ENCODE measurements at regions not wholly inside any gene's neighbourhood (a gene's known extent, or its start where the extent isn't known, plus 50 kb on each side); places are given as distances from the start of the nearest gene placed in this dataset.

GRCh38 chr7:11244149-11244548 is 270.5 kb downstream of the PHF14 start:
- ChIA-PET CTCF (no interaction called here), POLR2A (no interaction called here)
- Histone ChIP-seq H3K4me3 (ENCODE audit: low read depth in 2 of 2, low read length in 2 of 2) (no peak overlapping the region), H3K27ac (ENCODE audit: low read length) (no peak overlapping the region), H3K36me3 (ENCODE audit: control insufficient read depth, insufficient read depth, low read length) (no peaks in the 10 kb centered on the region), H3K9me3 (ENCODE audit: control insufficient read depth, insufficient read depth, low read depth, low read length) (no peaks in the 10 kb centered on the region), H3K27me3 (ENCODE audit: control insufficient read depth, insufficient read depth, low read length) (peaks cover 9% of the 10 kb centered on the region; the same call in 1 of the 2 replicates), H3K4me1 (ENCODE audit: control insufficient read depth, insufficient read depth, low read length) (no peaks in the 10 kb centered on the region)
- in situ Hi-C loops (cut with HindIII; ENCODE audit: low pct_unique_long_range_greater_than_20kb, low sequenced_read_pairs), result no loop called here
- DNase-seq (ENCODE audit: low read depth, low spot score), result no peak
- no TSS peak for BruUV-seq (replicated peaks)
- no peak for ATAC-seq
- intact Hi-C loops (cut with micrococcal nuclease; ENCODE audit: unreplicated experiment), result no loop called here
- no peak for TF ChIP-seq REST (IDR thresholded peaks at IDR 0.05; ENCODE audit: insufficient read depth in 1 of 2, low read depth in 2 of 2, low read length in 1 of 2)
- TF ChIP-seq, protein P1, sequence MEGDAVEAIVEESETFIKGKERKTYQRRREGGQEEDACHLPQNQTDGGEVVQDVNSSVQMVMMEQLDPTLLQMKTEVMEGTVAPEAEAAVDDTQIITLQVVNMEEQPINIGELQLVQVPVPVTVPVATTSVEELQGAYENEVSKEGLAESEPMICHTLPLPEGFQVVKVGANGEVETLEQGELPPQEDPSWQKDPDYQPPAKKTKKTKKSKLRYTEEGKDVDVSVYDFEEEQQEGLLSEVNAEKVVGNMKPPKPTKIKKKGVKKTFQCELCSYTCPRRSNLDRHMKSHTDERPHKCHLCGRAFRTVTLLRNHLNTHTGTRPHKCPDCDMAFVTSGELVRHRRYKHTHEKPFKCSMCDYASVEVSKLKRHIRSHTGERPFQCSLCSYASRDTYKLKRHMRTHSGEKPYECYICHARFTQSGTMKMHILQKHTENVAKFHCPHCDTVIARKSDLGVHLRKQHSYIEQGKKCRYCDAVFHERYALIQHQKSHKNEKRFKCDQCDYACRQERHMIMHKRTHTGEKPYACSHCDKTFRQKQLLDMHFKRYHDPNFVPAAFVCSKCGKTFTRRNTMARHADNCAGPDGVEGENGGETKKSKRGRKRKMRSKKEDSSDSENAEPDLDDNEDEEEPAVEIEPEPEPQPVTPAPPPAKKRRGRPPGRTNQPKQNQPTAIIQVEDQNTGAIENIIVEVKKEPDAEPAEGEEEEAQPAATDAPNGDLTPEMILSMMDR (IDR thresholded peaks at IDR 0.05), result no peak
- TF ChIP-seq TCF7L2 (IDR thresholded peaks at IDR 0.05; ENCODE audit: low read depth, low read length), result no peak
- TF ChIP-seq SIN3A (IDR thresholded peaks at IDR 0.05; ENCODE audit: borderline replicate concordance, insufficient read depth, low read depth, low read length), result no peak
- TF ChIP-seq POLR2AphosphoS5 (IDR thresholded peaks at IDR 0.05; ENCODE audit: low read depth, low read length), result no peak

DNA sequence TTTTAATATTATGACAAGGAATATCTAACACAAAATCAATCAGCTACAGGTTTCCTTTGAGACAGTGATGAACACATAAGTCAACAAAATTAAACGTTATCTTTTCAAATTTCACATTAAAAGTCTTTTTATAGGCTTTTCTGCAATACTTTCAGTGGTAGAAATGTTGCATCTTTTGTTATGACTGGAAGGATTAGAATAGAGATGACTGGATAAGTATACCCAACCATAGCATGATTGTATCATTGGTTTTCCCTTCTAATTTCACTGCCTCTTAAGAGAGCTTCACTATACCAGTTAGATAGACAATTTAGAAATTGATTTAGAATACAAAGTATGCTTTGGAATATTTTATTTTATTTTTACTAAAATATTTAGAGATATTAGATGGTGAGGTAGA is 273.9 kb downstream of the PHF14 start:
- Histone ChIP-seq H3K4me1 (ENCODE audit: control insufficient read depth, insufficient read depth, low read length) (no peaks in the 10 kb centered on the region), H3K4me3 (ENCODE audit: low read depth in 2 of 2, low read length in 2 of 2) (no peak overlapping the region), H3K27me3 (ENCODE audit: control insufficient read depth, insufficient read depth, low read length) (peaks cover 9% of the 10 kb centered on the region), H3K36me3 (ENCODE audit: control insufficient read depth, insufficient read depth, low read length) (no peaks in the 10 kb centered on the region), H3K27ac (ENCODE audit: low read length) (no peak overlapping the region), H3K9me3 (ENCODE audit: control insufficient read depth, insufficient read depth, low read depth, low read length) (no peaks in the 10 kb centered on the region)
- POLR2A ChIA-PET, result no interaction called here
- intact Hi-C loops (cut with micrococcal nuclease; ENCODE audit: unreplicated experiment) (no loop called here), in situ Hi-C loops (cut with HindIII; ENCODE audit: low pct_unique_long_range_greater_than_20kb, low sequenced_read_pairs) (no loop called here)
- CTCF ChIA-PET, result no interaction called here
- TF ChIP-seq POLR2AphosphoS5 (IDR thresholded peaks at IDR 0.05; ENCODE audit: low read depth, low read length) (no peak), TCF7L2 (IDR thresholded peaks at IDR 0.05; ENCODE audit: low read depth, low read length) (no peak), REST (IDR thresholded peaks at IDR 0.05; ENCODE audit: insufficient read depth in 1 of 2, low read depth in 2 of 2, low read length in 1 of 2) (no peak), SIN3A (IDR thresholded peaks at IDR 0.05; ENCODE audit: borderline replicate concordance, insufficient read depth, low read depth, low read length) (no peak)
- TF ChIP-seq, protein P1 (IDR thresholded peaks at IDR 0.05), result no peak
- no TSS peak for BruUV-seq (replicated peaks)
- ATAC-seq (no peak), DNase-seq (ENCODE audit: low read depth, low spot score) (no peak)

Data from Panc1 (cell line).